Astrocyte of the cerebellum (primary cell): ENCODE measurements at regions not wholly inside any gene's neighbourhood (a gene's known extent, or its start where the extent isn't known, plus 50 kb on each side); places are given as distances from the start of the nearest gene placed in this dataset.
A peak's percentile ranks its signal among the peaks of the same experiment; 100 is the strongest.

ENCODE experiments used
- DNase-seq: peaks from one replicate; pipeline ENCODE4 v3.0.0-alpha.2; 2011; ENCODE audit warnings: low read depth
- H3K4me3 ChIP-seq: 2 replicates; pipeline ENCODE4 v1.5.1; 2011; ENCODE audit warnings: mild to moderate bottlenecking, low read depth, low read length, moderate library complexity
- in situ Hi-C: cut with HindIII; loops from 2 replicates; pipeline ENCODE4 v1.10.0; 2017; ENCODE audit warnings: low sequenced_read_pairs
- TF ChIP-seq, protein P1 (sequence below): IDR thresholded peaks from 2 replicates; pipeline ENCODE4 v1.5.1; 2012; ENCODE audit warnings: low read length, low read depth, moderate library complexity, mild to moderate bottlenecking; ENCODE audit errors: missing control alignments

DNA sequence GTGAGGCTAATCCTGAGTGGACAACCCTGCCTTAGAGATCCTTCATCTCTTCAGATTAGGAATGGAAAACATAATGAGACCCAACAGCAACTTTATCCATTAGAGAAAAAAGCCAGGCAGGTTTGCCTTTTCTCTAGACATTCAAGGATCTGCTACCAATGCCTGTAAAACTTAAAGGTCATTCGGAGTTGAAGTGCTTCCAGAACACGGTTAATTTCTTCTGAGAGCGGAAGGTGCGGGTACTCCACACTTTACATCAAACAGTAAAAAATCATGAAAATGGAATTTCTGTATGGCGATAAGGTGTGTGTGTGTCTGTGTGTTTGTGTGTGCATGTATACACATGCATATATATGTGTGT lies 65.2 kb upstream of the PRKACB start:
- in situ Hi-C loops, result no loop called here
- peak overlapping the region; percentile 80 for H3K4me3 ChIP-seq
- DNase-seq, result no peak

DNA sequence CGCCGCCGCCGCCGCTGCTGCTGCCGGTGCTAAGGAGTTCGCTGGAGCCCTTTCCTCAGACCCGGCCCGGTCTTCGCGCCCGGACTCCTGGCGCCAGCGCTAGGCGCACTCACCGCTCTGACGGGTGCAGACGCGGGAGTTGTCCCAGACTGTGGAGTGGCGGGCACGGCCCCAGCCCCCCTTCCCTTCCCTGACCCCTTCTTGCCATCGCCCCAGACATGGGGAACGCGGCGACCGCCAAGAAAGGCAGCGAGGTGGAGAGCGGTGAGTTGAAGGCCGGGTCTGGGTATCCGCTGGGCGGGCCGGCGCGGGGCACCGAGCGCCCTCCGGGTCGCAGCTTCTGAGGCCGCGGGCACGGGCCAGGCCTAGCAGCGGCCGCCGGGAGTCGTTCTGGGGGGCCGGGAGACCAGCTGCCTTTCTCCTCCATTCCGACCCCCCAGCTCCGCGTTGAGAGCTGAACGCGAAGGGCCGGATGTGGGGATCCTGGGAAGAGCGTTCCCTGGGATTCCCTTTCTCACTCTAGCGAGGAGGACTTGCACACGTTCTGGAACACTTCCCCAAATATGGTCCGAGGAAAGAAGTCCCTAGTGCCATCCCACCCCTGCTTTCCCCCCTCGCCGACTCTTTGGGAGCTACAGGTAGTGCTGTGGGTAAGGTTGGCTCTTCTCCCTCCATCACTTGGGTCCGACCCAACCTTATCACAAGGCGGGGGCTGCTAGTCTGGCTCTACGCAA lies 65.8 kb upstream of the PRKACB start:
- TF ChIP-seq, protein P1, sequence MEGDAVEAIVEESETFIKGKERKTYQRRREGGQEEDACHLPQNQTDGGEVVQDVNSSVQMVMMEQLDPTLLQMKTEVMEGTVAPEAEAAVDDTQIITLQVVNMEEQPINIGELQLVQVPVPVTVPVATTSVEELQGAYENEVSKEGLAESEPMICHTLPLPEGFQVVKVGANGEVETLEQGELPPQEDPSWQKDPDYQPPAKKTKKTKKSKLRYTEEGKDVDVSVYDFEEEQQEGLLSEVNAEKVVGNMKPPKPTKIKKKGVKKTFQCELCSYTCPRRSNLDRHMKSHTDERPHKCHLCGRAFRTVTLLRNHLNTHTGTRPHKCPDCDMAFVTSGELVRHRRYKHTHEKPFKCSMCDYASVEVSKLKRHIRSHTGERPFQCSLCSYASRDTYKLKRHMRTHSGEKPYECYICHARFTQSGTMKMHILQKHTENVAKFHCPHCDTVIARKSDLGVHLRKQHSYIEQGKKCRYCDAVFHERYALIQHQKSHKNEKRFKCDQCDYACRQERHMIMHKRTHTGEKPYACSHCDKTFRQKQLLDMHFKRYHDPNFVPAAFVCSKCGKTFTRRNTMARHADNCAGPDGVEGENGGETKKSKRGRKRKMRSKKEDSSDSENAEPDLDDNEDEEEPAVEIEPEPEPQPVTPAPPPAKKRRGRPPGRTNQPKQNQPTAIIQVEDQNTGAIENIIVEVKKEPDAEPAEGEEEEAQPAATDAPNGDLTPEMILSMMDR, result no peak
- peak overlapping the region; percentile 80 for H3K4me3 ChIP-seq
- in situ Hi-C loops, result no loop called here
- no peak for DNase-seq

More for the DNA sequence above, 65.2 kb upstream of the PRKACB start:
- TF ChIP-seq, protein P1, result no peak

DNA sequence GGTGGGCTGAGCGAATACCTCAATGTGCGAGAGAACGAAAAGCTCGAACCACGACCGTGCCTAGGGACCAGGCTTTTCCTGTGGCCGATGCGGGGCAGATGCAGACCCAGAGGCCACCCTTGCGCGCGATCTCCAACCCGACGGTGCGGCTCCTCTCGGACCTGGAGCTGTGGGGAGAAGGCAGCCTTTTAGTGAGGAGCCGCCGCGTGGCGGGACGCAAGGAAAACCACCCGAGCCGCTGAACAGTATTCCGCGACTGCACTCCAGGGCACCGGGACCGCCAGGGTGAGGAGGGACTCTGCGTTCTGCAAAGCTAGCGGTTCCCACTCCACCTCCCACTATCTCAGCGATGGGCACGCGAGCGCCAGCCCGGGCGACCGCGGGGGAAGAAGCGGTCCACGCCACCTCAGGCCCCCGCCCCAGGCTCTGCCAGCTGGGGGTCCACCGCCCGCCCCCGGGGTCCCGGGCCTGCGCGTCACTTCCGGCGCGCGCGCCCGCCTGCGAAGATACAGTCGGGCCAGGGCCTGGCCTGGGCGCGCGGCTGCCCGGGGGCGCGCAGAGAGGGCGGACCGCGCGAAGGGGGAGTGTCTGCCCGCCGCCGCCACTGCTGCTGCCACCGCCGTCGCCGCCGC lies 66.5 kb upstream of the PRKACB start:
- DNase-seq, result peak; percentile 15
- in situ Hi-C loops, result no loop called here
- peak overlapping the region; percentile 80 for H3K4me3 ChIP-seq
- TF ChIP-seq, protein P1, result no peak

DNA sequence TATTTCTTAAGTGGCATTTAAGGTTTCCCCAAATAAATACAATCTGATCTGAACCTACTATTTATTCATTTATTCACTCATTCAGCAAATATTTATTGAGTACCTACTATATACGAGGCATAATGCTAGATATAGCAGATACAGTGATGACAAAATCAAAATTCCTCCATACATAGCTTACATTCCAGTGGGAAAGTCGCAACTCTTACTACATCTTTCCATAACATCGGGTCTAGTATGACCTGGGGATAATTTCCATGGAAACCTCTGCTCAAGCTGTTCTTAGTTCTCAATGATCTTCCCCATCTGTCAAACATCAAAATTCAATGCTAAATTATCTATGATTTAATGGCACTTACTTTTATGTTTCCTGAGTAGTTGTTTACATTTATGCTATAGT lies 70.8 kb upstream of the PRKACB start:
- in situ Hi-C loops, result no loop called here
- TF ChIP-seq, protein P1, result no peak
- DNase-seq, result no peak
- H3K4me3 ChIP-seq, result no peak overlapping the region

DNA sequence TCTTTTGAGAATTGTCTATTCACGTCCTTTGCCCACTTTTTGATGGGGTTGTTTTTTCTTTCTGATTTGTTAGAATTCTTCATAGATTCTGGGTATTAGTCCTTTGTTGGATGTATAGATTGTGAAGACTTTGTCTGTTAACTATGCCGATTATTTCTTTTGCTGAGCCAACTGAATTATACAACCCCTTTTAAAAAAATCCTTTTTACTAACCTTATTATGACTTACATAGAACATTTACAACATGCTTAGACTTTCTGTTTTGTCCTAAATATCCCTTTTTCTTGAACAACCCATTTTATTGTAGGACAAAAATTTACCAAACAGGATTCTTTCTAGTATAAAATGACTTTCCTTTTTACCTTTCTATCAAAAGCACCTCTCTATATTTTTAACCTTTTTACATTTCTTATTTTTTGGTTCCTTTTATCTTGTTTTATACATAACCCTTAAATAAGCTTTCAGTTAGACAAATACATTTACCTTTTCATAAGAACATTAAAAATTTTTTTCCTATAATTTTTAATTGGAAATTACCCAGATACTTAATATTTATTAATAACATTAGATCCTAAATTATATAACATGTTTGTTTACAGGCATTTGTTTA lies 70.4 kb upstream of the TTLL7 start:
- in situ Hi-C loops, result no loop called here
- no peak for DNase-seq
- TF ChIP-seq, protein P1, result no peak
- no peak overlapping the region for H3K4me3 ChIP-seq

DNA sequence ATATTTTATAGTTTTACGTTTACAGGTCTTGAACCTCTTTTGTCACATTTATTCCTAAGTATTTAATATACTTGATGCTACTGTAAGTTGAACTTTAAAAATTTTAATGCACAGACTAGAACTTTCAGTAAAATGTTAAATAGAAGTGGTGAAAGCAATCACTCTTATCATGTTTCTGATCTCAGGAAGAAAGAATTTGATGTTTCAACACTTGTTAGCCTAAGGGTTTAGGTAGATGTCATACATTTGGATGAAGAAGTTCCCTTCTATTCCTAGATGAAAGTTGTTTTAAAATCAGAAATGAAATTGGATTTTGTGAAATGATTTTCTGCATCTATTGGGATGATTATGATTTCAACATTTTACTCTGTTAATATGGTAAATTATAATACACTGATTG lies 63.6 kb upstream of the TTLL7 start:
- TF ChIP-seq, protein P1, result no peak
- in situ Hi-C loops, result no loop called here
- no peak overlapping the region for H3K4me3 ChIP-seq
- DNase-seq, result no peak
